Fibroblast of the conjunctiva (primary cell): ENCODE measurements at regions not wholly inside any gene's neighbourhood (a gene's known extent, or its start where the extent isn't known, plus 50 kb on each side); places are given as distances from the start of the nearest gene placed in this dataset.
"Not testable (repeated sequence)": the region's sequence is repeated elsewhere in the genome, so short reads cannot be mapped to it uniquely, and the experiment has no call there.

Experiments
- DNase-seq: peaks from one replicate; pipeline ENCODE4 v3.0.0-alpha.2; 2010; ENCODE audit warnings: low read depth

DNA sequence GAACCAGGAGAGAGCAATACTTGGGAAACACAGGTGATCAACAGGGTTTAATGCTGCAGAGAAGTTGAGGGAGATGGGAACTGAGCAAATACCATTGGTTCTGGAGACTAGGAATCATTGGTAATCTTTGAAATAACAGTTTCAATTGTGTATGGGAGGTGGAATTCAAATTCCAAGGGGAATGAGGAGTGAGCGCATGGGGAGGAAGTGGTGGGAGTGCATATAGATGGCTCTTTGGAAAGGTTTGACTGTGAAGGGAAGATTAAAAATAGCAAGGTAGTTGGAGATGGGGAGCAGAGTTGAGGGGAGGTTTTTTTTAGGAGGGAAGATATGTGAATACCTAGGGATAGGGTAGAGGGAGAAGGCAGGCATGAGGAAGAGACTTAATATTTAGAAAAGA lies 51.1 kb upstream of the ROPN1 start:
- DNase-seq, result no peak

DNA sequence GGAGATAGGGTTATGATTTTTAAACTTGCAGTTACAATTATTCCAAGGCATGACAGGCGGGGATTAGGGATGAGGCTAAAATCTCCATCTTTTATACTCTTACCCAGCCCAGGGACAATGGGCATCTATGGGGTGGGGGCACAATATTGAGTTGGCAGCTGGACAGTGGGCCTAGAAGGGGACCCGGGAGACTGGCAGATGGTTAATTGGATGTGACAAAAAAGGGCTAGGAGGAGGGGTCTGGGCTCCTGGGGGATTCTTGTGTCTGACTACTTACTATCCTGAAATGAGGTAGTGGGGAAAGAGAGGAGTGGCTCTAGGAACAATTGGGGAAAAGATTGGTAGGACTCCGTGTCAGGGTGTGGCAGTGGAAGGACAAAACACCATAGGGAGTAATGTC lies 53.0 kb upstream of the ROPN1 start:
- DNase-seq, result no peak

DNA sequence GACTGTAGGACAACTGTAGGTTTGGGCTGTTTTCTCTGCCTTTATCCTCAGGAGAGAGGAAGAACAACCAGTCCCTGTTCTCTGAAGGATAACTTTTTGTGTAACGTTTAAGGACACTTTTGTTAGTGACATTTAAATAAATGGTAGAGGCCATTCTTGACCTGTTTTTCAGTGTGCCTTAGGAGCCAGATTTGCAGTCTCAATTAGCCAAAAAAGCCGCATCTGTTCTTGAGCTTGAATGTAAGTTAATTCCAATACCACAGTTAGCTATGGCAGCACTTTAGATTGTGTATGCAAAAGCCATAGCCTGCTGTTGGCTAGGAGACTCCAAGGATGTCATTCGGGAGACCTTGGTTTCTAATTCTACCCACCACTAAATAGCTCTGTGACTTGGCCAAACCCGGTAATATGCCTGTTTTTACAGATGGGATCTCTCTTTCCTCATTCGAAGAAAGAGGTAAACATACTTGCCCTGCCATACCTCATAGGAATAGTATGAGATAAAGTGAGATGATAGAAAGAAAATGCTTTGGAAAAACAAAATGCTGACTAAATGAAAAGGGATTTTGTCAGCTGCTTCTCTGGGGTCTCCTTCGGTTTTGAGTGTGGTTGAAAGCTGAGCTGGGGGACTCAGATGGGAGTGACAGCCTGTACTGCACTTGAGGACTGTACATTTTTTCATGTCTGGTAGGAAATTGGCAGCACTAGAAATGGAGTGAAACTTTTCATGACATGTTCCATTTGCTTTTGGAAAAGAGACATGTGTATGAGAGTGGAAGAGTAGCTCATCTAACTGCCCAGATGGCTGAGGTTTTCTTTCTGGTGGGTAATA lies 57.3 kb upstream of the ROPN1 start:
- DNase-seq, result no peak

DNA sequence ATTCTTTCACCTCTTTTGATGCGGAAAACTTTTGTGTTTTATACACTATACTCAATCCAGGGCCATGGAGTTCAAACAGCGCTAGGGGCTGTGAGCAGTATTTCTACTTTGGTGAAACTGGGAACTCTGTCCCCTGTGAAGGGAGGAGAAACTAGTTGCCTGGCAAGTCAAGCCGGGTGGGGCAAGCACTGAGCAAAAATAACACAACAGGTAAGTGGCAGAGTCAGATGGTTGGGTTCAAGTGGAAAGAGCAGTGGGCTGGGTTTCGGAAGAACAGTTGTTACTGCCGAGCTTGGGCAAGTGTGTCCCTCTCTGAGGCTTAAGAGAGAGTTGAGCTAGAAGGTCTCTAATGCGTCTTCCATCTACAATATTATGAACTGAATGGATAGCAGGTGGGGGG lies 59.7 kb upstream of the ROPN1 start:
- DNase-seq, result no peak

DNA sequence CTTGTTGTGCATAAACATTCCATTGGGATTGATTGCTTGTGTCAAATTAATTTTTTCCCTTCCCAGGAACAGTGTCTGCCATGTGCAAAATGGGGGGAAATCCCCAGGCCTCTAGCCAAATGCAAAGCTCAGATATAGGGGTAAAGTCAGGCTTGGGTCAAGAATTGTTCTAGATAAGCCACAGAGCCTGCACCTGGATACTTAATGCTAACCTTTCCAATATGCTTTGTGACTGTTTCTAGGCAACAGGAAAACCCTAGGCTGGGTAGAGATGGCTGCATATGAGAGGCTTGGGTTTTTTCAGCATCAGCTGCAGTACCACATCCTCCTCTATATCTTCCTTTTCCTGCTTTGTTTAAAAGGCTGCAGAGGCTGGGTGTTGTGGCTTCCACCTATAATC lies 61.9 kb upstream of the ROPN1 start:
- no peak for DNase-seq

DNA sequence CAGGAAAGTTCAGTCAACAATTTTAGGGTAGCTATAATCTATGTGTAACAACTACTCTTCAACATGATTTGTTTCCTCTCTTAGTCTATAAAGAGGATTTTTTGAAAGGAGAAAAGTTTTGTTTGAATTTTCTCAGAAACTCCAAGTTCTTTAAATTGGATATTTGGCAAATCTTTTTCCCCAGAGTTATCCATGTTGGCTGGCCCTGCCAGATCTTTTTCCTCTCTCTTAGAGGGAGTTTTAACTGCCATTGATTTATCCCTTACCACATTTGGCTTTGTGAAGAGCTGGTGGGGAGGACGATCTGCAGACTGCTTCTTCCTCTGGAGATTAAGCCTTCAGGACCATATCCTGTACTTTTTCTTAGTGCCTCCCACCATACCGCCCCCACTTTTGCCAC lies 64.9 kb upstream of the ROPN1 start:
- no peak for DNase-seq

DNA sequence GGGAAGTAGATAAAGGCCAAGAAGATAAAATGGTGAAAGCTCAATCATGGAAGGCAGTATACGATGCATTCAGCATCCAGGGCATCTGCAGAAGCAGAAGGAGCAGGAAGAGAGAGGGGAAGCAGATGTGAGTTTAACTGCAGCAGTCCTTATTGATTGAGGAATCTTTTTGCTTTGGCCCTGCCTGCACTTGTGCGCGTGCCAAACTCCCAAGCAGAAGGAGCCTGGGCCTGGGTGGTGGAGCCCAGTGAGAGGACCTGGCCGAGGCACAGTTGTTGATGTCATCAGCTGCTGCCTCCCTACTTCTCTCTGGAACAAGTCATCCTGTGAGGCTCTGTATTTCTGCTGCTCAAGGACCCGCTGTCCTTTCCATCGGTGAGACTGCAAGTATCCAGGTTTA lies 65.5 kb upstream of the ROPN1 start:
- no peak for DNase-seq

DNA sequence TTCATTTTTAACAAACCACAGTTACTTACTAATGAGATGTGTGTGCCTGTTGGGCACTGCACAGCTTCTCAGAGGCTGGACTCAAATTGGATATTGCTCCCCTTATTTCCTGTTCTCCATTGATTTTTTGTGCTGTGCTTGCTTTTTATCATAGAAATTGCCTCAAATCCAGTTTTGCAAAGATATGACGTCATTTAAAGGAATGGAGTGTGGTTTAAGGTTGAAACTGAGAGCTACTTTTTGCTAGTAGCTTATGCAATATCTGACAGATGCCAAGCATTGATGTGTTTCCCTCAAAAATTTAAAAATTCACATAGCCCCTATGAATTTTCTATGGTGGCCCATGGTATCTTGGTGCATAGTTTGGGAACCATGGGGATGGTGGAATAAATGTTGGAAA lies 67.7 kb upstream of the ROPN1 start:
- no peak for DNase-seq

DNA sequence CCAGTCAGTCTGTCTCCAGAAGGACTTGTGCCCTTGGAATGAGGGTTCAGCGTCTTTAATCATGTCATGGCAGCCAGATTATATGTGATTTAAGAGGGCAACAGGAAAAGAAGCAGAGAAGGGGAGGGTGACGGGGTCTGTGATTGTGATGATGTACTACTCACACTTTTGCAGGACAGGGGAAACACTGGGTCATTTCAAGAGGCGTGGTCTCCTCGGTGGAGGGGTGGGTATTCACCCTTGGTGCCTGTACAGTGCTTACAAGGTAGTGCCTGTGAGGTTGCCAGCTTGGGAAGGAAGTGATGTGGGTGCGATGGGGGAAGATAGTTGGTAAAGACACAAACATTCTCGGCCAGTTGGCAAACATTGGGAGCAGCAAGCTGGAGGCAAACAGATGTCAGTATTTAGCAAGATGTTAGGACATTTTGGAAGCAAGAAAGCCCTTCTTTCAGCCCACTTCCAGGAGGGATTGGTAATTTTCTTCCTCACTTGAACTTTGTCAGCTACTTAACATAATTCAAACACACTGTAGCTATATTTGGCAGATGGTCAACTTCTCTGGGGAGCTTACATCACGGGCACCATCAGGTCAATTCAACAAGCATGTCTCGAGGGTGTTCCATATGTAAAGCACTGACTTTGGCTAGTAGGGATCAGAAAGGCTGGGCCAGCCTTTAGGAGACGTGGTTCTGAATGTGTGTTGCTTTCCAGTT lies 71.4 kb upstream of the ROPN1 start:
- DNase-seq, result peak; percentile 12

DNA sequence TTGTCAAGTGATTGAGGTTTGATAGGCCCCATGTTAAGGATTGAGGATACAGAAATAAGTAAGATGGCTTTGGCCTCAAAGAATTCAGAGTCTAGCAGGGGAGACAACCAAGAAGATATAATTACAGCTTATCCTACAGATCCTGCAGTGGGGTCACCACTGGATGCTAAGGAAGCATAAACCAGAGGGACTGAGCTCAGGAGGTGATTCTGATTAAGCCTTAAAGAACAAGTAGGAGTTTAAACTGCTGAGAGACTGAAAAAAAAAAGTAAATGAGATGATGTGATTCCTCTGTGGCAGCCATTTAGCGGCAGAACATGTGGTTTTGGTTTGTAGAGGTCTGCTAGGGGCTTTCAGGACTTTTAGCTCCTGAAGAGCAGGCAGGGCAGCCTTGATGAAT lies 72.1 kb upstream of the ROPN1 start:
- DNase-seq, result no peak

DNA sequence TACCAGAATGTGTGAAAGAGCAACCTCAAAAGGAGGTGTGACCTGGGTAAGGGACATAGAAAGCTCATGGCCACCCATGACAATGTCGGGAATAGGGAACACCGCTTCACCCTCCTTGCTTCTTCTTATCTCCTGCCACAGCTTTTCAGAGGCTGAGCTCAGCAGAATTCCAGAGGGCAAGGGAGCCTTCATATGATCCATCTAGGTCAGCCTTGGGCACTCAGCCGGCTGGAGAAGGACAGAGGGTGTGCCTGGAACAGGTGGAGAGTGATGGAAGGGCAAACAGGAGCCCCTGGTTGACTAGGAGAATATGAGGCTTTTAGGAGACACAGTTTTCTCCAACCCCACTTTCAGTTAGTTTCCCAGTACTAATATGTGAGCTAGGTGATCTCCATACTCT lies 74.6 kb upstream of the ROPN1 start:
- not testable (repeated sequence) for DNase-seq

DNA sequence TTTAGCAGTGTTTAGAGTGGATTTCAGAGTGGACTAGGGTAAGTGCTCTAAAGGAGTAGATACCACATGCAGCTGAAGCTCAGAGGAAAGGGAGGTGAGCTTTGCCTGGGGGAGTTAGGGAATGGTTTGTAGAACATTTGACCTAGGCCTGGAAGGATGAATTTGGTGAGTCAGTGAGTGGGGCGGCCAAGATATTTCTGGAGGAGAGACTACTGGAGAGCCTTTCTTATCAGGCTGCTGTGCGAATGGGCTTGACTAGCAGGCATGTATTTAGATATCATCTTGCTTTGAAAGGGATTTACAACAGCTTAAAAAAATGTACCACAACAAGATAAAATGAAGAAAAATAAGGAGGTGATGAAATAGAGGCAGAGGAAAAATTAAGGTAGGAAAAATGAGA lies 77.8 kb upstream of the ROPN1 start:
- not testable (repeated sequence) for DNase-seq

DNA sequence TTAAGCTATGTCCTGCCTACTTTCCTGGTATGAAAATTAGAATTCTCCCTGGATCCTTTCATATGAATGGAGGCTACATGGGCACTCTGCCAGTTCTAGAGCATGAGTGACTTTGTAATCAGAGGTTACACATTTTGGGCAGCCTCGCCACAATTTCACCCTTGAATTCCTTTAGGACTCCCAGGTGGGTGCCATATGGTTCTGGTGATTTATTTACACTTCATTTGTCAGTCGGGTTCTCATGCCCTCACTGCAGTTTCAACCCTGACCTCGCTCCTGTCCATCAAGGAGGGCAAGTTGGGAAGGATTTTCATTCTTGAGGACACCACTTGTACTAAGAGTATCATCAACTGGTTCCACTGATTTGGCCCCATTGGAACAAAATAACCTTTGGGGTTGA lies 83.2 kb upstream of the ROPN1 start:
- DNase-seq, result not testable (repeated sequence)

DNA sequence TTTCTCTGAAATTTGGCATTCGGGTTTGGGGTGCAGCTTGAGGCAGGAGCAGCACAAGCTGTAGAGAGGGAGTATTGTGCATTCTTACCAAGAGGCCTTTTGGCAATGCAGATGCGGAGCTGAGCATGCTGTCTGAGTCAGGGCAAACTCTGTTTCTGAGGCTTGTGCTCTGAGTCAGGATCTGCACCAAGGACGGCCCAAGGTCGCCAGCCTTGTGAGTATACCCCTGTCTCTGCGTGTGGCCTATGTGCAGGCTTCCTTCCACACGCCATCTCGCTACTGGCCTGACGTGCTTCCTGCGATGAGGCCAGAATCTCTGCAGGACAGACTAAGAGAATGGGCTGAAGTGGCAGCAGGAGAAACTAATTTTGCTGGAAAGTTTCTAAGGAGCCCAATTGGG lies 83.8 kb upstream of the ROPN1 start:
- DNase-seq, result no peak

DNA sequence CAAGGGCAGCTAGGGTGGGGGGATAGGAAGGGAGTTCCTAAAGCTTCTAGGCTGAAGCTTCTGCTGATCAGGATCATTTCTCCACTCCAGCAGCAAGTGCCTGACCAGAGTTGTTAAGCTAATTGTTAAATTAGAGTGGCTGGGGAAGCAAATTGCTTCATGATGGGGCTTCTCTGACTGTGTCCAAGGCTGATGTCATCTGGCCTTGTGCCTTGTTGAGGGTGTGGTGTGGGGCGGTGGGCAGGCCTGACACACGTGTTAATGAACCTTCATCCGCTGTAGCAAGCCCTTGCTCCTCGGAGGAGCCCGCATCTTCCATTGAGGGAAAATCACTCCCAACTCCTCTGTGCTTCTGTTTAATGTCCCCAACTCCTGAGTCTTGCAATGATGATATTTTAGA lies 84.3 kb upstream of the ROPN1 start:
- no peak for DNase-seq

DNA sequence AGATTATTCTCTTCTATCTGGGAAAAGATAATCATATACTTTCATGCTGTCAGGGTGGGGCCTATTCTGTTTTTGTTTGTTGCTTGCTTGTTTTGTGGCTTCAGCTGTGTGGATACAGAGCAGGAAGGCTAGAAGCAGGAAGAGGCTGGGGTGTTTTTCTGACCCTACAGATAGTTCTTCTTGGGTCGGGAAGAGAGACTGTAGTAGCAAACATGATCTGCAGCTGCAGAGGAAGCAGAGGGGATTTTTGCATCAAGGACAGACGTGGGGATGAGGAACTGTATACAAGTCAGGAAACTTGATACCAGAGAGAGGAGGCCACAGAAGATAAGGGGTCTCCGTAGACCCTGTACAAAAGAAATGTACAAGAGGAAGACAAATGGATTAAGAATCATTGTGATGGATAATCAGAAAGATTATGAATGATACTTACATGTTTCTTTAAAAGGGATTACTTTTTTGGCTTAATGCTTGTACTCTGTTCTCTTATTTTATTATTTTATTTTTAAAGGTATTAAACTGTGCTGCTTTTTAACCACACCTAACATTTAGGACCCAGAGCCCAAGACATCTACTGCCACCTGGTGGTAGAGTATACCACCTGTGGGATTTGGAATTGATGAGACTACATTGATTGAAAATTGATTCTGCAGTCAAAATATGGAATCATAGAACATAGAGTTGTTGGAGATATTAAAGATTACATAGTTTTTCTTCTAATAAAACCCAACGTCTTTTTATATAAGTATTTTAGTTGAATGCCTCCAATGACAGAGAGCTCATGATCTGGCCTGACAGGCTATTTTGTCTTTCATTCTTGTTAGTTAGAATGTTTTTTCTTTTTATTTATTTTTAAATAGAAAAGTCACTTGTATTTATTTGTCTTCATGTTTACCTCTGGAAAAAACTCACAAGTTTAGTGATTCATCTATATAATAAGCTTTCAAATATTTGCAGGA lies 87.3 kb upstream of the ROPN1 start:
- peak; percentile 17 for DNase-seq

DNA sequence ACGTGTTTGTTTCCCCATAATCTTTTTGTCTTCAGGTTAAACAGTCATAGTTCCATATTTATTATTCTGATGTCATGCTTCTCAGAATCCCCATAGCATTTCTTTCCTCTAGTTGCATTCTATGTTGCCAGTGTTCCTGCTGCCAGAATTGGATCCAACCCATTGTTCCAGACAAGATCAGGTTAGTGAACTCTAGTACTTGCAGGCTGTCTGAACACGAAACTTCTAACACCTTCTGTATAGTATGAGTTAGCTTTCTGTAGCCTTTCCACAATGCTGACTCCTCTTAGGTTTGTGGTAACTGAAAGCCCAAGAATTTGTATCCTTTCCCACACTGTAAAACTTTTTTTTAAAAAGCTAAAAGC lies 88.0 kb upstream of the ROPN1 start:
- DNase-seq, result no peak

DNA sequence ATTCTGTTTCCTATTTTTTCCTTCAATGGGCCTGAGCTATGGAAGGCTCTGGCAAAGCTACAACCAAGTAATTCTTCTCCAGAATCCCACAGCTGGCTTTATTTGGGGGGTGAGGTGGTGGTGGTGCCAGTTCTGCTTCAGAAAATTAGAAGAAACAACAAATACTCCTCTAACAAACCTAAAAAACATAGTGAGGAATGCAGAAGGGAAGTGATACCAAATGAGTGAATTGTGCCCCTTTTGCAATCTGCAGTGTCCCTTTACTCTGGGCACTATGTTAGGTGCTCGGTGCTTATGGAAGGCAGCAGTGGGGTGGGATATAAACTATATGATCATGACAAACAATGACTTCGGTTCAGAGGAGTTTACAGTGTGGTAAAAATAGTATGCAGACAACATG lies 90.4 kb upstream of the ROPN1 start:
- no peak for DNase-seq

DNA sequence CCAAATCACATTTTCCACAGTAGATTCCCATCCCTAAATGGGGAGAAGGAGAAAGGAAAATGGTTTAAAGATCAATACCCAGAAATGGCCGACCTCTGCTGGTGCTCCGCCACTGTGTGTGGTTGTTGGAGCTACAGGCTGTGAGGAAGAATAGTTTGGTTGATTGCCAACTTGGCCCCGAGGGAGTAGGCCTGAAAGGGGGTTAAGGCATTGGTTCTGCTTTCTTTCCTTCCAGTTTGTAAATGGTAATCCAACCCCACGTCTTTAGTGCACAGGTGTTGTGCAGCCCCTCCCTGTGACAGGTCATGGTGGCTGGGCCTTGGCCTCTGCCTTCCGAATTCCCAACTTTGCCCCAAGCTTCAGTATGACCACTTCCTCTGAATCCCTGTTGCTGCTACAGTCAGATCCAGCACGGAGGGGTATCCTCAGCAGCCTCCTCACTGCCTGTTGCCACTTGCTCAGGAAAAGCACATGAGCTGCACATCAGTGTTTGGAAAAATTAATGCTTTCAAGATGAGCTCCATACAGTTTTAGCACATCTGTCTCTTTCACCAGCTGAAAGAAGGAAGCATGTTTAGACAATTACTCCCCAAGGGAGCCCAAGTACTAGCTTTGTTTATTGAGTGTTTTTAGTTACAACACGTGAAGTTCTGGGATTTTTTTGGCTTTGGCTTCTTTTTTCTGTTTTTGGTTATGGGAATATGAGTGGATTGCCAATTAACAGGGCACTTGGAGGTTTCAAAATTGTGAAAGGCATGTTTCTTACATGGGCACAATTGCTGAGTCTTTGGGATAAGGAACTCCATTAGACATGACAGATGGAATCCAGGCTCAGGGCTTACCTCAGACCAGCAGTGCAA lies 92.3 kb upstream of the ROPN1 start:
- DNase-seq, result peak; percentile 26

DNA sequence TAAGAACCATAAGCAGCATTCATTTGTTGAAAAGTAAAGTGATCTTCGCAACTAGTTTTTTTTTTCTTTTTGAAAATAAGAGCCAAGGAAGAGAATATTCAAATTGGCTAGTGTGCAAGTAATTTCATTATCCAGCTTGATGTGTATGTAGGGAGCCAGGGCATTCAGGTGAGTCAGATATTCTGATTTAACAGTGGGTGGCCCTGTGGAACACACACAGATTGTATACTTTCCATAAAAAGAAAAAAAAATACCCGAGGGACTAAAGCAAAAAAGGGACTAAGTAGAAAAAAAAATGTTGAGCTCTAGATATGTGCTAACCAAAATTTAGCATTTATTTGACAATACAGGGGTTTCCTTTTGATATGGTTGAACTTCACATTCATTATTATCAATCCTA lies 96.9 kb upstream of the ROPN1 start:
- no peak for DNase-seq

DNA sequence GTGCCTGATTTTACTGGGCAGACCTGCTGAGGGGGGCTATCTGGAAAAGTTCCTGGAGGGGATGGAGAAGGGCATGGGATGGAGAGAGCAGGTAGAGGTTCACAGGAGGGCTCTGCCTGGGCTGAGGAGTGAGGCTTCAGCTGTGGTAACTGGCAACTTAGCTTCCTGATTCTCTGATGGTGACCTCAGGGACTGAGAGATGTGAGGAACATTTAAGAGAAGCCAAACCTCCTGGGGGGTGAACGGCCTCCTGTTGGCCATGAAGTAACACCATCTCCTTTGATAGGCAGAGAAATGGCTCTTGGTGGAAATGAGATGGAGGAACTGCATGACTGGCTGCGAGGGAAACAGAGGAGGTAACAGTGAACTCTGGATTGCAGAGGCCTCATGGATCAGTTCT lies 97.3 kb upstream of the ROPN1 start:
- DNase-seq, result no peak

DNA sequence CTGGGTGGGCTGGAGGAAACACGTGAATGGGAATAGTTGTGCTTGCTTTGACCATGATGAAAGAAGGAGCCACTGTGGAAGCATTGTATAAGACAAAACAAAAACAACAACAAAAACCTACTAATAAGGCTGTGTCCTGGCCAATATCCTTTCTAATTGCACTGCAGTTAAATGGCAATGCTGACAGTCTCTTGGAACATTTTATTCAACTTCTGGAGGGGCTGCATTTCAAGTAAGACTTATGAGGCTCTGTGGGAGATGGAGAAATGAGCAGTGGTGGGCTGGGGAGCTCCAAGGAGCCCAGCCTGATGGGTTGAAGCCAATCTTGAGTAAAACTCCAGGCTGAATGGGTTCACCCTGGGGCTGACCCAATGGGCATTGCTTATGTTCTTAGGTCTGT lies 99.8 kb upstream of the ROPN1 start:
- no peak for DNase-seq
